Chondrocyte (in vitro differentiated cells): ENCODE measurements at regions not wholly inside any gene's neighbourhood (a gene's known extent, or its start where the extent isn't known, plus 50 kb on each side); places are given as distances from the start of the nearest gene placed in this dataset.

Experiments
- DNase-seq: peaks from one replicate; pipeline ENCODE4 v3.0.0; 2021; ENCODE audit warnings: mixed read lengths, low spot score
- H3K27ac Mint-ChIP-seq: one replicate; pipeline ENCODE4 v1.8.0; 2021; ENCODE audit warnings: mild to moderate bottlenecking, moderate library complexity, mixed read lengths; ENCODE audit not compliant: unreplicated experiment
- H3K27me3 Mint-ChIP-seq: 2 replicates; pipeline ENCODE4 v1.8.0; 2021; ENCODE audit warnings: low read depth, mixed read lengths
- H3K36me3 Mint-ChIP-seq: 2 replicates; pipeline ENCODE4 v1.8.0; 2021; ENCODE audit warnings: low read depth, mixed read lengths
- H3K4me1 Mint-ChIP-seq: 2 replicates; pipeline ENCODE4 v1.8.0; 2021; ENCODE audit warnings: low read depth, mild to moderate bottlenecking, mixed read lengths
- H3K4me3 Mint-ChIP-seq: one replicate; pipeline ENCODE4 v1.8.0; 2021; ENCODE audit warnings: mild to moderate bottlenecking, moderate library complexity, mixed read lengths; ENCODE audit not compliant: unreplicated experiment
- H3K9me3 Mint-ChIP-seq: 2 replicates; pipeline ENCODE4 v1.8.0; 2021; ENCODE audit warnings: low read depth, mixed read lengths
- CTCF ChIP-seq: fragments of 200-600 bp; sonication (generic); IDR thresholded peaks from 2 replicates; pipeline ENCODE4 v1.5.0; 2021; ENCODE audit warnings: antibody characterized with exemption, mild to moderate bottlenecking, moderate library complexity

GRCh38 chr12:114821570-114821969, 137.6 kb upstream of the TBX3 start:
- Mint-ChIP-seq H3K4me1 (no peaks in the 10 kb centered on the region), H3K27ac (no peak overlapping the region), H3K4me3 (no peak overlapping the region)

GRCh38 chr12:114820796-114821195, 136.8 kb upstream of the TBX3 start:
- no peak for TF ChIP-seq CTCF
- Mint-ChIP-seq H3K27me3 (no peaks in the 10 kb centered on the region), H3K4me1 (no peaks in the 10 kb centered on the region), H3K9me3 (no peaks in the 10 kb centered on the region), H3K27ac (no peak overlapping the region), H3K4me3 (no peak overlapping the region), H3K36me3 (no peaks in the 10 kb centered on the region)
- DNase-seq: no peak

More at GRCh38 chr12:114821570-114821969, 137.6 kb upstream of the TBX3 start:
- Mint-ChIP-seq H3K9me3 (no peaks in the 10 kb centered on the region), H3K36me3 (no peaks in the 10 kb centered on the region), H3K27me3 (no peaks in the 10 kb centered on the region)
- TF ChIP-seq CTCF: no peak
- no peak for DNase-seq

- Mint-ChIP-seq H3K9me3 (no peaks in the 10 kb centered on the region), H3K27ac (no peak overlapping the region), H3K4me3 (no peak overlapping the region), H3K36me3 (no peaks in the 10 kb centered on the region), H3K27me3 (peaks cover 2% of the 10 kb centered on the region), H3K4me1 (peaks cover 8% of the 10 kb centered on the region)
- DNase-seq: no peak
- no peak for TF ChIP-seq CTCF
Measured at GRCh38 chr12:114817571-114818425, 133.8 kb upstream of the TBX3 start.

GRCh38 chr12:114815026-114815795, 131.2 kb upstream of the TBX3 start:
- Mint-ChIP-seq H3K9me3 (no peaks in the 10 kb centered on the region), H3K27ac (no peak overlapping the region), H3K4me1 (peaks cover 9% of the 10 kb centered on the region), H3K4me3 (no peak overlapping the region), H3K36me3 (no peaks in the 10 kb centered on the region), H3K27me3 (peaks cover 2% of the 10 kb centered on the region)
- no peak for DNase-seq
- TF ChIP-seq CTCF: no peak
